Thyroid gland (tissue), 4 donors: ENCODE measurements at regions not wholly inside any gene's neighbourhood (a gene's known extent, or its start where the extent isn't known, plus 50 kb on each side); places are given as distances from the start of the nearest gene placed in this dataset.
"Not testable (repeated sequence)": the region's sequence is repeated elsewhere in the genome, so short reads cannot be mapped to it uniquely, and the experiment has no call there.

Experiments used
- POLR2A ChIP-seq, 2 donors: fragments of 450-650 bp; IDR thresholded peaks; one replicate each; pipeline ENCODE4 v1.6.1; 2017; ENCODE audit warnings: antibody characterized with exemption in 2 of 2, mild to moderate bottlenecking in 2 of 2, moderate library complexity in 1 of 2
- TF ChIP-seq, protein P1 (sequence below), 6 experiments: fragments of 200-600 bp in 3 of 6; fragments of 450-650 bp in 3 of 6; sonication (generic) in 3 of 6; IDR thresholded peaks; one replicate each; pipeline ENCODE4 v1.5.1; 2016 to 2019; ENCODE audit warnings: antibody characterized with exemption in 6 of 6, mild to moderate bottlenecking in 2 of 6, inconsistent platforms in 1 of 6, moderate library complexity in 1 of 6

DNA sequence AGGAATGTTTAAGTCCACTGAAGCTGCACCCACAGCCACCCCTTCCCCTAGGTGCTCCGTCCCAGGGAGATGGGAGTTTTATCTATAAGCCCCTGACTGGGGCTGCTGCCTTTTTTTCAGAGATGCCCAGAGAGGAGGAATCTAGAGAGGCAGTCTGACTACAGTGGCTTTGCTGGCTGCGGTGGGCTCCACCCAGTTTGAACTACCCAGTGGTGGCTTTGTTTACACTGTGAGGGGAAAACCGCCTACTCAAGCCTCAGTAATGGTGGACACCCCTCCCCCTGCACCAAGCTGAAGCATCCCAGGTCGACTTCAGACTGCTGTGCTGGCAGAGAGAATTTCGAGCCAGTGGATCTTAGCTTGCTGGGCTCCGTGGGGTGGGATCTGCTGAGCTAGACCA, 298.0 kb downstream of the PLK2 start:
- not testable (repeated sequence) for TF ChIP-seq POLR2A (IDR thresholded peaks at IDR 0.05)
- TF ChIP-seq, protein P1, sequence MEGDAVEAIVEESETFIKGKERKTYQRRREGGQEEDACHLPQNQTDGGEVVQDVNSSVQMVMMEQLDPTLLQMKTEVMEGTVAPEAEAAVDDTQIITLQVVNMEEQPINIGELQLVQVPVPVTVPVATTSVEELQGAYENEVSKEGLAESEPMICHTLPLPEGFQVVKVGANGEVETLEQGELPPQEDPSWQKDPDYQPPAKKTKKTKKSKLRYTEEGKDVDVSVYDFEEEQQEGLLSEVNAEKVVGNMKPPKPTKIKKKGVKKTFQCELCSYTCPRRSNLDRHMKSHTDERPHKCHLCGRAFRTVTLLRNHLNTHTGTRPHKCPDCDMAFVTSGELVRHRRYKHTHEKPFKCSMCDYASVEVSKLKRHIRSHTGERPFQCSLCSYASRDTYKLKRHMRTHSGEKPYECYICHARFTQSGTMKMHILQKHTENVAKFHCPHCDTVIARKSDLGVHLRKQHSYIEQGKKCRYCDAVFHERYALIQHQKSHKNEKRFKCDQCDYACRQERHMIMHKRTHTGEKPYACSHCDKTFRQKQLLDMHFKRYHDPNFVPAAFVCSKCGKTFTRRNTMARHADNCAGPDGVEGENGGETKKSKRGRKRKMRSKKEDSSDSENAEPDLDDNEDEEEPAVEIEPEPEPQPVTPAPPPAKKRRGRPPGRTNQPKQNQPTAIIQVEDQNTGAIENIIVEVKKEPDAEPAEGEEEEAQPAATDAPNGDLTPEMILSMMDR (IDR thresholded peaks at IDR 0.05): not testable (repeated sequence)
